ENCODE measurements at regions not wholly inside any gene's neighbourhood (a gene's known extent, or its start where the extent isn't known, plus 50 kb on each side); places are given as distances from the start of the nearest gene placed in this dataset.

- no peak for TF ChIP-seq CTCF (IDR thresholded peaks at IDR 0.05)
- TF ChIP-seq POLR2A (IDR thresholded peaks at IDR 0.05) = no peak
Measured at GRCh38 chr12:59843260-59843843, 247.5 kb downstream of the SLC16A7 start.
